Activated CD8-positive, alpha-beta T cell treated with anti-CD3 and anti-CD28 coated beads for 36 hours (primary cell): ENCODE measurements at regions not wholly inside any gene's neighbourhood (a gene's known extent, or its start where the extent isn't known, plus 50 kb on each side); places are given as distances from the start of the nearest gene placed in this dataset.

Experiments used
- ATAC-seq: fragments of 200-7000 bp; cut with Tn5 transposase; one replicate; pipeline ENCODE4 v1.10.0; 2021; ENCODE audit warnings: mild to moderate bottlenecking, moderate library complexity
- CTCF ChIA-PET: fragments of 350-600 bp; sonication (Branson Sonifier 250); formaldehyde crosslinking; loops from one replicate; lab custom pipeline; 2021; ENCODE audit warnings: antibody characterized with exemption; lab: Charles Lee
- POLR2A ChIA-PET: fragments of 350-600 bp; sonication (Branson Sonifier 250); formaldehyde crosslinking; loops from one replicate; lab custom pipeline; 2021; ENCODE audit warnings: antibody characterized with exemption; lab: Charles Lee
- DNase-seq: peaks from one replicate; pipeline ENCODE4 v3.0.0-alpha.2; 2020
- H3K27ac Mint-ChIP-seq: one replicate; pipeline ENCODE4 v1.8.0; 2021; ENCODE audit warnings: mild to moderate bottlenecking, mixed read lengths
- H3K27me3 Mint-ChIP-seq: one replicate; pipeline ENCODE4 v1.8.0; 2021; ENCODE audit warnings: mixed read lengths
- H3K36me3 Mint-ChIP-seq: one replicate; pipeline ENCODE4 v1.8.0; 2021; ENCODE audit warnings: low read depth, mixed read lengths
- H3K4me1 Mint-ChIP-seq: one replicate; pipeline ENCODE4 v1.8.0; 2021; ENCODE audit warnings: low read depth, mixed read lengths
- H3K4me3 Mint-ChIP-seq: one replicate; pipeline ENCODE4 v1.8.0; 2021; ENCODE audit warnings: mild to moderate bottlenecking, moderate library complexity, mixed read lengths
- H3K9me3 Mint-ChIP-seq: one replicate; pipeline ENCODE4 v1.8.0; 2021; ENCODE audit warnings: mixed read lengths
- intact Hi-C: fragments of 100-400 bp; cut with micrococcal nuclease; formaldehyde crosslinking; loops from one replicate; pipeline ENCODE4 v1.10.0; 2022
- TF ChIP-seq, protein P1 (sequence below): fragments of 200-600 bp; IDR thresholded peaks from one replicate; pipeline ENCODE4 v1.8.0; 2022; ENCODE audit warnings: antibody characterized with exemption, mild to moderate bottlenecking

DNA sequence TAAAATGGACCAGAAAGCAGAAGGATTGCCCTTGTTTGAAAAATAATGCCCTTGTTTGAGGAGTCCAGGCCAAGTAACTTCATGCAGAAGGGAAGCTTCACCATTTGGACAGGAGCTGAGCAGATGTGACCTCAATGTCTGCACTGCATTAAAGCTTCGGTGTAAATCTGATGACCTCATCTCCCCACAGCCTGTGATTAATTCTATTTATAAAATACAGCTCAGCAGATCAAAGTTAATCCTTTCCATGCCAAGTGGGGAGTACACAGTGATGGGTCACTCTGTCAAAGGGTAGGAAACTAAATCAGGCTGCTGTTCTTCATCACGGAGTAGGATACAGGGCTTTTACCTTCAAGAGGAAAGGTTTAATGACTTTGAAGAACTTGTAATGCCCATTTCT is 533.7 kb downstream of the RPS29 start:
- ChIA-PET CTCF (no interaction called here), POLR2A (no interaction called here)
- intact Hi-C loops = no loop called here
- H3K27ac Mint-ChIP-seq = no peak overlapping the region
- no peaks in the 10 kb centered on the region for H3K9me3 Mint-ChIP-seq
- H3K27me3 Mint-ChIP-seq = no peaks in the 10 kb centered on the region
- no peak overlapping the region for H3K4me3 Mint-ChIP-seq
- ATAC-seq (no peak), DNase-seq (no peak)
- H3K36me3 Mint-ChIP-seq = no peaks in the 10 kb centered on the region
- TF ChIP-seq, protein P1, sequence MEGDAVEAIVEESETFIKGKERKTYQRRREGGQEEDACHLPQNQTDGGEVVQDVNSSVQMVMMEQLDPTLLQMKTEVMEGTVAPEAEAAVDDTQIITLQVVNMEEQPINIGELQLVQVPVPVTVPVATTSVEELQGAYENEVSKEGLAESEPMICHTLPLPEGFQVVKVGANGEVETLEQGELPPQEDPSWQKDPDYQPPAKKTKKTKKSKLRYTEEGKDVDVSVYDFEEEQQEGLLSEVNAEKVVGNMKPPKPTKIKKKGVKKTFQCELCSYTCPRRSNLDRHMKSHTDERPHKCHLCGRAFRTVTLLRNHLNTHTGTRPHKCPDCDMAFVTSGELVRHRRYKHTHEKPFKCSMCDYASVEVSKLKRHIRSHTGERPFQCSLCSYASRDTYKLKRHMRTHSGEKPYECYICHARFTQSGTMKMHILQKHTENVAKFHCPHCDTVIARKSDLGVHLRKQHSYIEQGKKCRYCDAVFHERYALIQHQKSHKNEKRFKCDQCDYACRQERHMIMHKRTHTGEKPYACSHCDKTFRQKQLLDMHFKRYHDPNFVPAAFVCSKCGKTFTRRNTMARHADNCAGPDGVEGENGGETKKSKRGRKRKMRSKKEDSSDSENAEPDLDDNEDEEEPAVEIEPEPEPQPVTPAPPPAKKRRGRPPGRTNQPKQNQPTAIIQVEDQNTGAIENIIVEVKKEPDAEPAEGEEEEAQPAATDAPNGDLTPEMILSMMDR = no peak
- H3K4me1 Mint-ChIP-seq = no peaks in the 10 kb centered on the region

DNA sequence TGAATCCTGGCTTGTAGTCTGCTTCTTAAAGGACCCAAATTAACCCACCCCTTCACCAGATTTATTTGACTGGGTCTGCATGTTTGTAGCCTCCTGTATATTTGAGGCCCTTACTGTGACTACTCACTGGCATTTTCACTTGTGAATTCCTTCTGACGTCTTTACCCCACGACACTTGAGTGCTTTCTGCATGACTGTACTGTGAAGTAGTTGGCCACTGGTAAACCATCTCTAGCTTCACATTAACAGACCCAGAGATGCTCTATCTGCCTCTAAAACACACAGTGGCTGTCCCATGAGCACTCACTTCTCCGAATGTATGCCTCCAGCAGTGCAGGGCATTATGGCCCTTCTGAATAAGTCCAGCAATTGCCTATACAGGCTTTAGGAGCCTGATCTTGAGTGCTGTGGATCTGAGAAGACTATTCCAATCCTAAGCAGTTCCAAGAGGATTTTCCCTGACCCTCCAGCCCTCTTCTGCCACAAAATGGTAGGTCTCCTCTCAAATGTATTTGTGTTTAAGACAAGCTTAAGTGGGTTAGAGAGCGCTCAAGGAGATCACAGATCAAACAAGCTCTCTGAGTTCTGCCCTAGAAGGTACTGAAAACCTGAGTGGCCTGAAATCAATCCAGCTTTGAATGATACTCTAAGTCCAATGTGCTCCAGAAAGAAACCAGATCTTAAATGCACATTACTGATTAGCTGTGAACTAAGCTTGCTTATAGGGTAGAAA is 534.7 kb downstream of the RPS29 start:
- Mint-ChIP-seq H3K4me1 (no peaks in the 10 kb centered on the region), H3K27me3 (no peaks in the 10 kb centered on the region), H3K4me3 (no peak overlapping the region), H3K27ac (no peak overlapping the region), H3K9me3 (no peaks in the 10 kb centered on the region), H3K36me3 (no peaks in the 10 kb centered on the region)
- no peak for ATAC-seq
- TF ChIP-seq, protein P1 = no peak
- ChIA-PET CTCF (no interaction called here), POLR2A (no interaction called here)
- no peak for DNase-seq
- intact Hi-C loops = no loop called here

DNA sequence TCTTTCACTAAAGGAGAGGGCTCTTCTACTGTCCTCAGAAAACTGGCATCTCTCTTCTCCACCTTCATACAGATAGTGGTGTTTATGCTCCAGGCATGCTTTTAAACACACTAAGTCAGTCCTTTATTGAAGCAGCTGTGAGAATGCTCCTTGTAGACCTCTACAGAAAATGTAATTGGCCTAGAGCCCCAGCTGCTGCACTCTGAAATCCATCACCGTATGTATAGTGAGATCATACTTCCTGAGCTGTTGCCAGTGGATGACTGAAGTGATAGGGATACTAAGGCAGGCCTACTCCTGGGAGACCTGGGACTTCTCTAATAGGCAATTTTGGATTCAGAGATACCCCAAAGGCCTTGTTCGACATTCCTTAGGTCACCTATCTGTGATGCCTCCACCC is 535.4 kb downstream of the RPS29 start:
- ChIA-PET CTCF (no interaction called here), POLR2A (no interaction called here)
- Mint-ChIP-seq H3K36me3 (no peaks in the 10 kb centered on the region), H3K4me3 (no peak overlapping the region), H3K4me1 (no peaks in the 10 kb centered on the region), H3K27ac (no peak overlapping the region), H3K27me3 (no peaks in the 10 kb centered on the region), H3K9me3 (no peaks in the 10 kb centered on the region)
- TF ChIP-seq, protein P1 = no peak
- no peak for ATAC-seq
- no peak for DNase-seq
- intact Hi-C loops = no loop called here

GRCh38 chr14:49049711-49050110 is 536.5 kb downstream of the RPS29 start:
- Mint-ChIP-seq H3K36me3 (no peaks in the 10 kb centered on the region), H3K9me3 (no peaks in the 10 kb centered on the region), H3K4me3 (no peak overlapping the region), H3K27ac (no peak overlapping the region), H3K4me1 (no peaks in the 10 kb centered on the region), H3K27me3 (no peaks in the 10 kb centered on the region)
- POLR2A ChIA-PET = no interaction called here
- intact Hi-C loops = no loop called here
- CTCF ChIA-PET = no interaction called here
- TF ChIP-seq, protein P1 = no peak
- DNase-seq (no peak), ATAC-seq (no peak)

GRCh38 chr14:49044981-49045380 is 541.2 kb downstream of the RPS29 start:
- intact Hi-C loops = no loop called here
- no peaks in the 10 kb centered on the region for H3K4me1 Mint-ChIP-seq

More at GRCh38 chr14:49044981-49045380, 541.2 kb downstream of the RPS29 start:
- no peak for DNase-seq
- no peaks in the 10 kb centered on the region for H3K36me3 Mint-ChIP-seq
- CTCF ChIA-PET = no interaction called here
- TF ChIP-seq, protein P1 = no peak
- ATAC-seq = no peak
- POLR2A ChIA-PET = no interaction called here
- H3K27ac Mint-ChIP-seq = no peak overlapping the region
- no peak overlapping the region for H3K4me3 Mint-ChIP-seq
- H3K27me3 Mint-ChIP-seq = no peaks in the 10 kb centered on the region
- no peaks in the 10 kb centered on the region for H3K9me3 Mint-ChIP-seq
